ENCODE measurements at regions not wholly inside any gene's neighbourhood (a gene's known extent, or its start where the extent isn't known, plus 50 kb on each side); places are given as distances from the start of the nearest gene placed in this dataset.

- DNase-seq, result no peak
Measured at GRCh38 chr22:49294656-49295464, 532.8 kb downstream of the BRD1 start.

- DNase-seq, result no peak
Measured at GRCh38 chr22:49292909-49293308, 534.8 kb downstream of the BRD1 start.

GRCh38 chr22:49291781-49292180 is 535.9 kb downstream of the BRD1 start:
- DNase-seq, result no peak

- DNase-seq, result no peak
Measured at GRCh38 chr22:49291169-49291568, 536.5 kb downstream of the BRD1 start.

GRCh38 chr22:49290711-49291110 is 537.0 kb downstream of the BRD1 start:
- DNase-seq, result no peak

GRCh38 chr22:49289822-49290679 is 537.6 kb downstream of the BRD1 start:
- no peak for DNase-seq

- DNase-seq, result no peak
Measured at GRCh38 chr22:49286181-49286760, 541.4 kb downstream of the BRD1 start.

GRCh38 chr22:49284931-49285330 is 542.7 kb downstream of the BRD1 start:
- no peak for DNase-seq

GRCh38 chr22:49284056-49284784 is 543.5 kb downstream of the BRD1 start:
- DNase-seq, result no peak

- no peak for DNase-seq
Measured at GRCh38 chr22:49282596-49282995, 545.1 kb downstream of the BRD1 start.

- DNase-seq, result no peak
Measured at GRCh38 chr22:49281467-49282340, 546.0 kb downstream of the BRD1 start.

- DNase-seq, result no peak
Measured at GRCh38 chr22:49278340-49278739, 549.3 kb downstream of the BRD1 start.

GRCh38 chr22:49276567-49276966 is 551.1 kb downstream of the BRD1 start:
- no peak for DNase-seq

- no peak for DNase-seq
Measured at GRCh38 chr22:49274754-49275380, 552.8 kb downstream of the BRD1 start.

GRCh38 chr22:49272546-49273125 is 555.0 kb downstream of the BRD1 start:
- DNase-seq, result no peak

- no peak for DNase-seq
Measured at GRCh38 chr22:49271831-49272230, 555.8 kb downstream of the BRD1 start.

GRCh38 chr22:49271369-49271727 is 556.3 kb downstream of the BRD1 start:
- DNase-seq, result no peak

- DNase-seq, result no peak
Measured at GRCh38 chr22:49270595-49271368, 556.9 kb downstream of the BRD1 start.

GRCh38 chr22:49269928-49270327 is 557.7 kb downstream of the BRD1 start:
- DNase-seq, result no peak

GRCh38 chr22:49269371-49269770 is 558.3 kb downstream of the BRD1 start:
- DNase-seq, result peak; percentile 16

All from NCI-H345 (cell line).